Activated CD8-positive, alpha-beta memory T cell treated with anti-CD3 and anti-CD28 coated beads, Interleukin-2, amount 50 U/mL, for 48 hours (primary cell): ENCODE measurements at regions not wholly inside any gene's neighbourhood (a gene's known extent, or its start where the extent isn't known, plus 50 kb on each side); places are given as distances from the start of the nearest gene placed in this dataset.
A peak's percentile ranks its signal among the peaks of the same experiment; 100 is the strongest.

Experiments used
- DNase-seq: peaks from one replicate; pipeline ENCODE4 v3.0.0-alpha.2; 2020

- DNase-seq: no peak
Measured at GRCh38 chr4:60042941-60043340, 1157.2 kb upstream of the ADGRL3 start.

- DNase-seq: no peak
Measured at GRCh38 chr4:60078984-60079383, 1121.1 kb upstream of the ADGRL3 start.

GRCh38 chr4:60081839-60082238 is 1118.3 kb upstream of the ADGRL3 start:
- DNase-seq: no peak

- no peak for DNase-seq
Measured at GRCh38 chr4:60088807-60089486, 1111.2 kb upstream of the ADGRL3 start.

- no peak for DNase-seq
Measured at GRCh38 chr4:60089546-60090273, 1110.4 kb upstream of the ADGRL3 start.

GRCh38 chr4:60096676-60097075 is 1103.5 kb upstream of the ADGRL3 start:
- DNase-seq: no peak

GRCh38 chr4:60116592-60116991 is 1083.5 kb upstream of the ADGRL3 start:
- DNase-seq: no peak

- DNase-seq: no peak
Measured at GRCh38 chr4:60117726-60118323, 1082.3 kb upstream of the ADGRL3 start.

GRCh38 chr4:60122820-60123219 is 1077.3 kb upstream of the ADGRL3 start:
- no peak for DNase-seq

- DNase-seq: no peak
Measured at GRCh38 chr4:60128888-60129287, 1071.2 kb upstream of the ADGRL3 start.

- DNase-seq: no peak
Measured at GRCh38 chr4:60129740-60130139, 1070.4 kb upstream of the ADGRL3 start.

- DNase-seq: no peak
Measured at GRCh38 chr4:60133375-60133774, 1066.8 kb upstream of the ADGRL3 start.

- no peak for DNase-seq
Measured at GRCh38 chr4:60134099-60134498, 1066.0 kb upstream of the ADGRL3 start.

GRCh38 chr4:60155088-60155487 is 1045.0 kb upstream of the ADGRL3 start:
- no peak for DNase-seq

- no peak for DNase-seq
Measured at GRCh38 chr4:60173103-60173502, 1027.0 kb upstream of the ADGRL3 start.

- DNase-seq: no peak
Measured at GRCh38 chr4:60173718-60174117, 1026.4 kb upstream of the ADGRL3 start.

GRCh38 chr4:60175241-60175640 is 1024.9 kb upstream of the ADGRL3 start:
- no peak for DNase-seq

- no peak for DNase-seq
Measured at GRCh38 chr4:60187428-60187827, 1012.7 kb upstream of the ADGRL3 start.

GRCh38 chr4:60189286-60189685 is 1010.8 kb upstream of the ADGRL3 start:
- no peak for DNase-seq

GRCh38 chr4:60194214-60194613 is 1005.9 kb upstream of the ADGRL3 start:
- no peak for DNase-seq

- DNase-seq: no peak
Measured at GRCh38 chr4:60195256-60195655, 1004.9 kb upstream of the ADGRL3 start.

GRCh38 chr4:60201052-60201673 is 999.0 kb upstream of the ADGRL3 start:
- DNase-seq: peak; percentile 56

GRCh38 chr4:60209588-60209987 is 990.5 kb upstream of the ADGRL3 start:
- no peak for DNase-seq

- no peak for DNase-seq
Measured at GRCh38 chr4:60215906-60216305, 984.2 kb upstream of the ADGRL3 start.
